RCC 7860 (cell line): ENCODE measurements at regions not wholly inside any gene's neighbourhood (a gene's known extent, or its start where the extent isn't known, plus 50 kb on each side); places are given as distances from the start of the nearest gene placed in this dataset.
A peak's percentile ranks its signal among the peaks of the same experiment; 100 is the strongest.

ENCODE experiments used
- DNase-seq: peaks from one replicate; pipeline ENCODE4 v3.0.0-alpha.2; 2015; ENCODE audit warnings: low spot score
- FAIRE-seq: peaks from 2 replicates; lab custom pipeline; 2012; peaks lifted over from hg19 to GRCh38; lab: Jason Lieb, UNC

DNA sequence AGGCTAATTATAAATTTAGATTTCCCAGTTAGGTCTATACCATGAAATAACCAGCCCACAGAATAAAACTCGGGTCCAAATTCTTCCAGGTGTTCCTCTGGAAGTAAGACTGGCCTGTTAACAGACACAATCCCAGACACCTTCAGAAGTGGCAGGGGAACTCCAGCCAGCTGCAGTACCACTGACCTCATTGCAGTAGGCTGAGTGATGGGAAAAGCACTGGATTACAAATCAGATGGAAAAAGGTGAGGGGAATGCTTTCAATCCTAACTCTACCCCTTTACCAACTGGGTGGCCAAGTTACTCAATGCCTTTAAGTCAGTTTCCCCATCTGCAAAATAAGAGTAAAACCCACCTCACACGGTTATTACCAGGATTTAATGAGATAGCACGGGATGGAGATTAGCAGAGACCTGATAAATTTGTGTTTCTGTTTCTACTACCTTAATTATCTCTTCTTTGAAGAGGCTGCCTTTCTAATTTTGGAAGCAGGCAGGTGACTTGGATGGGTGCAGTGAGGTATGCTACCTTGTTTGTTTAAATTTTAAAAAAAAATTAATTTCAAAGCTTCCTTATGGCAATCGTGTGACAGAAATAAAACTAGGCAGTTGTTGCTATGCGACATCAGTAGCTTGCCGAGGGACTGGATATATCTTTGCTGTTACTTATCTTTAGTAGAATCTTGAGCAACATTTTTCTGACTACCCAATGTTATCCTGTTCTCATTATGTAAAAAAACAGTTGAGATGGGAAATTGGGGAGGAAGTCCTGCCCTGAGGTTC, 167.3 kb upstream of the GRIN2B start:
- DNase-seq (no peak), FAIRE-seq (no peak)

DNA sequence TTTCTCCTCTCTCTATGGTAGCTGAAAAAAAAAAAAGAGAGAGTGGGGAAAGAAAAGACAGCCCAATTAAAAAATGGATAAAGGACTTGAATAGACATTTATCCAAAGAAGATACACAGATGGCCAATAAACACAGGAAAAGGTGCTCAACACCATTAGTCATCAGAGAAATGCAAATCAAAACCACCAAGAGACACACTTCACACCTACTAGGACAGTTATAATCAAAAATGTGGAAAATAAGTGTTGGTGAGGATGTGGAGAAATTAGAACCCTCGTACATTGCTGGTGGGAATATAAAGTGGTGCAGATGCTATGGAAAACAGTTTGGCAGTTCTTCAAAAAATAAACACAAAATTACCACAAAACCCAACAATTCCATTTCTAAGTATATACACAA, 172.4 kb upstream of the GRIN2B start:
- DNase-seq, result no peak
- no peak for FAIRE-seq

DNA sequence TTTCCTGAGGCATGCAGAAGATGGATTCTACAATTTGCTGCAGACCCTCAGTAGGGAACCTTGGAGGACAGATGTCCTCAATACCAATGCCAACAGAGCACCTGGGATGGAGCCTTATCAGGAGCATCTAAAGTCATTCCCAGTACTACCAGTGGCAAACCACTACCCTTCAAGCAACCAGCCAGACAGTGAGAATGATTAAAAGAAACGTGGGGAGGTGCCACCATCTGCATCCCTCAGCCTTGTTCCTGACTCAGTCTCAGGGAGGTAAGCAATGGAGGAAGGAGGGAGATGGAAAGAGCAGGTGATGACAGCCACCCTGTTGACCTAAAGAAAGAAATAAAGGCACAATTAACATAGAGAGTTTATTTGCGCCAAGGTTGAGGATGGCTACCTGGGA, 175.2 kb upstream of the GRIN2B start:
- DNase-seq, result no peak
- no peak for FAIRE-seq

DNA sequence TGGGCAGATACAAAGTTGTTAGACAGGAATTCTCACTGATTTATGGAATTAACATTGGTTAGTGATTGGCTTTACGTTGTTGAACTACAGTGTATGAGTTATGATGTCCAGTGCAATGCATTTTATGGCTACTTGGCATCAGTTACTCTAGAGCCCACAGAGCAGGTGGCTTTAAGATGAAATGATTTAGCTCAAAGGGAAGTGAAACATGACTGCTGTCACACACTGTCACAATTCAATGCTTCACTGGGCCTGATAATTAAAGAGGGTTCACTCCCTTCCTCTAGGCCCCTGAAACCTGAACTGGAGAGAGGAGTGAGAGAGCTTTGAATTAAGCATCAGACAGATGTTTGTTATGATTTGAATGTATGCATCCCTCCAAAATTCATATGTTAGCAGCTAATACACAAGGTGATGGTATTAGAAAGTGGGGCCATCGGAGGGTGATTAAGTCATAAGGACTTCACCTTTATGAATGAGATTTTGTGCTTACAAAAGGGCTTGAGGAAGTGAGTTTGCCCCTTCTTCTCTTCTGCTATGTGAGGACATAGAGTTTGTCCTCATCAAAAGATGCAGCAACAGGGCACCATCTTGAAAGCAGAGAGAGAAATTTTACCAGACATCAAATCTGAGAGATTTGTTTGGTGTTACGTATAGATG, 175.8 kb upstream of the GRIN2B start:
- FAIRE-seq (no peak), DNase-seq (no peak)

DNA sequence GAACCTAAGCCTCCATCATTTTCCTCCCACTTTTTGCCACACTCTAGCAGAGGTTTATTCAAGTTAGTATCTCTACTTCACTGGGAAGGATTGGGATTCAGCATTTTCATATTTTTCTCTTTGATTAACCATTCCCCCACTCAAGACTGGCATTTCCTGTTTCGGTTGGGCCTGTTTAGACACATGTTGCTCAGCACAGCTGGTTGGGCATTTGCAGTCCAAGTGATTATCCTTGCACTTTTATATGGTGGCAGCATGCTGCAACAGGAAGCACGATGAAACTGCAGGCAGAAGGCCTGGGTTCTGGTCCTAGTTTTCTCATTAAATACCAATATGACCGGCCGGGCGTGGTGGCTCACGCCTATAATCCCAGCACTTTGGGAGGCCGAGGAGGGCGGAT, 182.9 kb upstream of the GRIN2B start:
- DNase-seq (no peak), FAIRE-seq (no peak)

DNA sequence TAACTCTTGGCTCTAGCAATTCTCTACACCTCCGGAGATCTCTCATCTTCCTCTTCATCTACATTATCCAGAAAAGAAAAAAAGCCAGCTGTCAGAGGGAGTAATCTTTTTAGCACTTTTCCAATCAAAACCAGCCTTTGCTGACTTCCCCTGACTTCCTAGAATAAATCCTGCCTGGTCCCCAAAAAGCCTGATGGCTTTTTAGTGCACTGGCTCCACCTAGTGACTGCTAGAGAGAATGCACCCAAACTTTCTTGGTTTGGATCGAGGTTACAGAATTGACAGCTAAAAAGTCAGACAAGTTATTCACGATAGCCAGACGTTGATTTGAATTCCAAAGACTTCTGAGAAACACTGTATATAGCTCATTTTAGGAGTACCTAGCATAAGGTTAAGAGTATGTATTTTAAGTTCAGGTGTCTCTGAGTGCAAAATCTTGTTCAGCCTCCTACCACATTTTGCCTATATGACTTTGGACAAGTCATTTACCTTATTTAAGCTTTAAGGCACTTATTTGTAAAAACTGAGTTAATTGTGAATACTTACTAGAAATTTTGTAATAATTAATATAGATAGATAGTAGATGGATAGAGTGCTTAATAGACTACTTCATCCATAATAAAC, 185.7 kb upstream of the GRIN2B start:
- FAIRE-seq (peak; percentile 44), DNase-seq (peak; percentile 20)

DNA sequence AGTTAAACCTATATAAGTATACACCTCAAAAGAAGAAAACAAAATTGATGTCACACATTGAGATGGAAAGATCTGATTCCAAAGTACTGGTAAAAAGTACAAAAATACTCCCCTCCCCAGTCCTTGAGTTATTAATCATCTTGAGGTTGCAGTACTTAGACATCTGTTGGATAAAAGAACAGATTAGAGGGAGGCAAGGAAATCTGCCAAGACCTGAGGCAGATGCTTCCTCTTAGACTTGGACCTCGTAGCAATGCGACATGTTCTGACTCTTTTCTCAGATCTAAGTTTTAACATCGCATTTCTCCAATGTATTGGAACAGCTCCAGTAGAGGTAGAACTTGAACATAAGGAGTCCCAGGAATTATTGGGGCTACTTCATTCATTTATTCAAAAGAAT, 187.9 kb upstream of the GRIN2B start:
- FAIRE-seq, result no peak
- no peak for DNase-seq

DNA sequence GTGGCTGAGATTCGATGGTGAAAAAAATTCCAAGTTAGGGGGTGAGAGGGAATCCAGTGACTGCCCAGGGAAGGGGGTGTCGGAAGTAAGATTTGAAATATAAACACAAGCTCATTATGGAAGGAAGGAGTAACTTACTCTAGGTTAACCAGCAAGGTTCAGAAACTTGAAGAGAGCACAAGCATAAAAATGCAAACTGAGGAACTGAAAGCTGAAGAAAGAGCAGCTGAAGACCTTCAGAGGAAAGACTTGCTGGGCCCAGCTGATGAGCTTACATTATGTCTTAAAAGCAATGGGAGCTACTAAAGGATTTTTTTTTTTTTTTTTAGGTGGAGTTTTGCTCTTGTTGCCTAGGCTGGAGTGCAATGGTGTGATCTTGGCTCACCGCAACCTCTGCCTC, 189.7 kb upstream of the GRIN2B start:
- FAIRE-seq, result no peak
- no peak for DNase-seq

DNA sequence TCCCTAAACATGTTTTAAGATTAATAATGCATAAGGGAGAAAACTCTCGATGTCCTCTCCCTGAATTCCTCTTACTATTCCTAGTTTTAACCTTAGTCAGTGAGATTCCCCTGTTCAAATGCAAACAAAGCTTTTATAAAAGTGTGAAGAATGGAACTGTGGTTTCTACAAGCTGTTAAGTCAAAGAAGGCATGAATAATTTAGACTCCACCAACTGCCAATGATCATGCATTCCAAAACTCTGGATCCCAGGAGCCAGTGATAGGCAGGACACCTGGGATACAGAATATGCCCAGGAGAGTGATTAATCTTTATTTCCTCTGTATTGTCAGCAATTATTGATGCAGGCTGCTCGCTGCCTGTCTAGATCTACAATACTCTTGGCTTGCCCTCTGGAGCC, 190.3 kb upstream of the ATF7IP start:
- FAIRE-seq (no peak), DNase-seq (no peak)

DNA sequence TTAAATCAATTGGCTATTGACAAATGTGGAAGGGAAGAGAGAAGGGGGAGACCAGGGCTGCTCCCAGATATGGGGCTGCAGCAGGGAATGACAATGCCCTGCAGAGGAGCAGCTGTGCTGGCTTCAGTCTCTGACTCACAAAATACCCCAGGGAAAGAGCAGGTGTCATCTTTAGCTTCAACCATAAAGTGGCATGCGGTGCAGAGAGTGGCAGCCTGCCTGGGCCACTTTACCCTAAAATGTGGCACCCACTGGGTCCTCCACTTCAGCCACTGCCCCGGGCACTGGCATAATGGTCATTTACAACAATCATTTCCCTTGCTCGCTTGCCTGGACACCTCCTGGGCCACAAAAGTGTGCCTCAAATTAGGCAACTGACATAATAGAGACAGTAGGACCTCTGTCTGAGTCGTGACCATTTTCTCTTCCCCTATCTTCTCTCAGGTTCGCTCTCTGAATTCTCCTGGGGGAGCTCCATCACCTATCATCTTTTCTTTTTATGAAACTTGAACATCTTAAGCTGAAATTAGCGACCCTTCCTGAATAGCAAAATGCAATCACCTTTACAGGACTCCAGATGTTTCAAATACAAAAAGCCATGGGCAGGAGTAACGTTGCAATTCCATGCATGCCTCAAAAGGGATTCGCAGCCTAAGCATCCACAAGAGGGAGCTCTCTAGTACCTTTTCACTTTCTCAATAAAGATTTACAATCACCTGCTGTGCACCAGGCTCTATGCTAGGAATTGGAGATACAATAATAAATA, 179.9 kb upstream of the ATF7IP start:
- FAIRE-seq (no peak), DNase-seq (no peak)

DNA sequence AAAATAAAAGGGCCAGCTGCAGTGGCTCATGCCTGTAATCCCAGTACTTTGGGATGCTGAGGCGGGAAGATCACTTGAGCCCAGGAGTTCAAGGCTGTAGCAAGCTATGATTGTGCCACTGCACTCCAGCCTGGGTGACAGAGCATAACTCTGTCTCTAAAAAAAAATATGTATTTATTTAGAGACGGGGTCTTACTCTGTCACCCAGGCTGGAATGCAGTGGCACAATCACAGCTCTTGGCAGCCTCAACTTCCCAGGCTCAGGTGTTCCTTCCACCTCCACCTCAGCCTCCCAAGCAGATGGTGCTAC, 179.3 kb upstream of the ATF7IP start:
- DNase-seq, result no peak
- no peak for FAIRE-seq

DNA sequence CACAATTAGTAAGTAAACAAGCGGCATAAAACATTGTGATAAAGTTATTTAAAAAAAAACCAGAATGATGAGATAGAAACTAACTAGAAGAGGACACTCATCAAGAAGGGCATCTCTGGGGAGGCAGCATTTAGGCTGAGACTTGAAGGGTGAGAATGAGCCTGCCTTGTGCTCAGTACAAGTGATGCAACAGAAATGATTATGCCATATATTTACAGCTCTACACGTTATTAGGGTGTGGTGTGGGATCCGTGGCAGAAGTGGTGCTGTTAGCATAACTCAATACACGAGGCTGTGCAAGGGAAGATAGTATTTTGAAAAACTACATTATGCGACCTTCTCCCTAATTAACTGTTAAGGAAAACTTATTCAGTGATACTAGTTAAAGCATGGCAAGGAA, 178.5 kb upstream of the ATF7IP start:
- FAIRE-seq (no peak), DNase-seq (no peak)

DNA sequence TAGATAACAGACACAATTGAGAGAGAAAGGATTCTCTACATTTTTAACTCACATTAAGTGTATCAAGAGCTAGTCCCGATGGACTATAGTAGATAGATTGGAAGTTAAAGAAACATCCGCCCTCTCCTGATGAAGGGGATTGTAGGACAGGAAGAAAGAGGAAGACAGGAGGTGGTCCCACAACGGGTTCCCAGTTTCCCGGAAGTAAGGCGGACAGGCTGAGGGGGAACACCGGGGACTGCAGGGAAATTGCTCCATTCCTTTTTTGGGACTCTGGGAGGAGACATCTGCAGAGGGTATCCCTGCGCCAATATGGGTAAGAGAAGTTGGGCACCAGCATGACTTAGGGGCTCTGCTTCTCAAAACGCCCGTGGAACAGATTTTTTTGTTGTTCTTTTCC, 177.5 kb upstream of the ATF7IP start:
- no peak for FAIRE-seq

DNA sequence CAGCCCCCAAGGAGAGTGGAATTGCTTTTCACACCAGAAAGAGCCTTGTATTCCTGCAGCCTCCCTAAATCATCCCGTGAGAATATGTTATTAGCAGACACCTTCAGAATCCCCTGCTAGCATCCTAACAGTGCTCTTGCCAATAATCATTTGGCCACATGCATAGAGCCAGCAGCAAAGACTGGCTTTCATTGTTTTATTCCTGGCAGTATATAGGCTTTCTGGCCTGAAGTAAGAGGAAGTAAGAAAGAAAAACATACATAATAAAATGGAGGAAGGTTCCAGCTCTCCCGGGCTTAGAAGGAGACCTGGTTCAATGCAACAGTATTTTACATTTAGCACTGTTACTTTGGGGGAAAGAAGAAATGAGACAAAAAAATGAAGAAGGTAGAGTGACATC, 176.7 kb upstream of the ATF7IP start:
- DNase-seq (no peak), FAIRE-seq (no peak)

More for the DNA sequence above, 177.5 kb upstream of the ATF7IP start:
- no peak for DNase-seq

DNA sequence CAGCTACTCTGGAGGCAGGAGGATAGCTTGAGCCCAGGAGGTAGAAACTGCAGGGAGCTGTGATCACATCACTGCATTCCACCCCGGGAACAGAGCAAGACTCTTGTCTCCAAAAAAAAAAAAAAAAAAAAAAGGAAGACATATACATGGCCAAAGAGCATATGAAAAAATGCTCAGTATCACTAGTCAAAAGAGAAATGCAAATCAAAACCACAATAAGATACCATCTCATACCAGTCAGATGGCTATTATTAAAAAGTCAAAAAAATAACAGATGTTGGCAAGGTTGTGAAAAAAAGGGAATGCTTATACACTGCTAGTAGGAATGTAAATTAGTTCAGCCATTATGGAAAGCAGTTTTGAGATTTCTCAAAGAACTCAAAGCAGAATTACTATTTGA, 174.8 kb upstream of the ATF7IP start:
- DNase-seq (no peak), FAIRE-seq (no peak)

DNA sequence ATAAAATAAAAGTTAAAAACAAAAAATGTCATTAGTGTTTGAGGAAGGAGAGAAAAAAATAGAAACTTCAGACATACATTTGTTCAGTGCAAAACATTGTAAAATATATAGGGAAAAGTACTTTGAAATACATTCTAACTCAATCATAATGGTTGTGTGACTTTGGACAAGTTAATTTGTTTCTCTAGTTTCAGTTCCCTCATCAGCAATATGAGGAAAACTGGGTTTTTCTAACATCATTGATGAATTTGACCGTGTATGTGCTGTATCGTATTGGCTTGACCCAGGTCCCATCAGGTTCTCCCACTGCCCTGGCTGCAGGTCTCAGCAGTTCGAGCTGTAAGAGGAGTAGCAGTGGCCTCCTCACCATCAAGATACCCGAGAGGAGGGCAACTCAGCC, 173.9 kb upstream of the ATF7IP start:
- FAIRE-seq, result no peak
- DNase-seq, result no peak

DNA sequence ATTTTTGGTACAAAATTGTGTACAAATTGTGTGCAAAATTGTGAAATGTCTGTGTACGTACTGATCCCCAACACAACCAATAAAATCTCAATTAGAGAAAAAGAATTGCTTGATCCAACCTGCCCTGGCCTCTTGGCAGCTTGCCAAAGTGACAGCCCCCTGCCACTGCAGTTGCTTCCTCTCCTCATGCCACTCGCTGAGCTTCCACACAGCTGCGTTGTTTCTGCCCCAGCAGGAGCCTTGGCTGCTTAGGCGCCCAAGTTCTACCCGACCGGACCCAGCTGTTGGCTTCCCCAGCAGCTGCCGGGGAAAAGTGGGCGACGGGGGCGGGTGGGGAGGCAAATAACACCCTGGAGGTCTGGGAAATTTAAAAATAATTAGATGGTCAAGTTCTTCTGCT, 171.8 kb upstream of the ATF7IP start:
- DNase-seq, result no peak
- no peak for FAIRE-seq

DNA sequence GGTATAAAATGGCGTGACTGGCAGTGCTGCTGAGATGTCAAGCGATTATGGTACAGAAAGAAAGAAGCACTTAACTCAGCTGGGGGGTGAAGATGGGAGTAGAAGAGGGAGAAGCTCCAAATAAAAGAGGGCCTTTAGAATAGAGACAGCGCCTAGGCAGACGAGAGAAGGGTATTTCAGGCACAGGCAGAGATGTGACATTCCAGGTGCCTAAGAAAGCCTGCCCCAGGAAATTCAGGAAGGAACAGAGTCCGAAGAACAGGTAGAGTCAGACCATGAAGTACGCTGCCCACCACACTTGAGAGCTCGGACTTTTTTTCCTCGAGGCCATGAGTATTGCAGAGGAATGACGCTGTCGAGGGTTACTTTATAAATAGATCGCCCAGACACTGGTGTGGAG, 170.9 kb upstream of the ATF7IP start:
- no peak for FAIRE-seq
- DNase-seq, result no peak

DNA sequence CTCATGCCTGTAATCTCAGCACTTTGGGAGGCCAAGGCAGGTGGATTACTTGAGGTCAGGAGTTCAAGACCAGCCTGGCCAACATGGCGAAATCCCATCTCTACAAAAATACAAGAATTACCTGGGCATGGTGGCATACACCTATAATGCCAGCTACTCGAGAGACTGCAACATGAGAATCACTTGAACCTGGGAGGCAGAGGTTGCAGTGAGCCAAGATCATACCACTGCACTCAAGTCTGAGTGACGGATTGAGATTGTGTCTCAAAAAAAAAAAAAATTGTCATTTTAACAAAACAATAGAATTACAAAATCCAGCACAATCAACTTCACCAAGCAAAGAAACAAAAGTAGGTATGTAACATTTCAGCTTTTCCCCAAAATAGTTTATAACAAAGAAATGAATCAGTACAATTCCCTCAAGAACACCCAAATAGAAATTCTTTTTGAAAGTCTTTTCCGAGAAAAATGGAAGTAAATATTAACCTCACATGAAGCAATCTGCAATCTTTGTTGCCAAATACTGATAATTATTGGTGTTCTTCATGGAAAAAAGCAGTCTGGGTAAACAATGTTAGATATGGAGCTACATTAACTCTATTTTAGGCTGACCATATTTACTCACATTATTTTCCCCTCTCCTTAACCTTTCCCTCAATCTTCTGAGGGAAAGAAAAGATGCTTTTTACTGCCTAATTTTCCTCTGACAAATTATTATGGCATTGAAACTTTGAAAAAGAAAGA, 165.9 kb upstream of the ATF7IP start:
- DNase-seq (no peak), FAIRE-seq (no peak)

DNA sequence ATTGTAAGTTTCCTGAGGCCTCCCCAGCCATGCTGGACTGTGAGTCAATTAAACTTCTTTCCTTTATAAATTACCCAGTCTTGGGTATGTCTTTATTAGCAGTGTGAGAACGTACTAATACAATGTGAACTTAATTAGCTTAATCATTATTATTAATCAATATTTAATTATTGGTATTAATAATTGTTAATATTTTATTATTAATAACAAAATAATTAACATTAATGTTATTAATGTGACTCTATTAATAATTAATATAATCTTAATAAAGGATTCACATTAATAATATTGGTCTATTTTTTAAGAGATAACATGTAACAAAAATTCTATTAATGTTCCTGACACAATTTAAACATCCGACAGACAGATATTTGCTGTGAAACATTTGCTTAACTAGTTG, 164.9 kb upstream of the ATF7IP start:
- peak; percentile 23 for FAIRE-seq
- DNase-seq, result no peak

DNA sequence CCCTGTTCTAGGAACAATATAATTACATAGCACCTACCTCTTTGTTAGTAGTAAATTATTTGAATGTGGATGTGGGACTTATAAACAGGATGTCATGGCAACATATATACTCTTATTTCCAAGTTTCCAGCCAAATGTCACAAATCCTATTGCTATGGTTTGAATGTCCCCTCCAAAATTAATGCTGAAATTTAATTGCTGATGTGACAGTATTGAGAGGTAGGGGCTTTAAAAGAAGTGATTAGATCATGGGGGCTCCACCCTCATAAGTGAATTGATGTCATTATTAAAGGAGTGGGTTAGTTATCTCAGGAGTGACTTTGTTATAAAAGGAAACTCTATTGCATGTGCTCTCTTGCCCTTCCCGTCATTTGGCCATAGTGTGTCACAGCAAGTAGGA, 164.2 kb upstream of the ATF7IP start:
- DNase-seq (no peak), FAIRE-seq (no peak)
